ENCODE measurements at regions not wholly inside any gene's neighbourhood (a gene's known extent, or its start where the extent isn't known, plus 50 kb on each side); places are given as distances from the start of the nearest gene placed in this dataset.

- TF ChIP-seq TIGD3 (CRISPR knock-in tag; IDR thresholded peaks at IDR 0.05; ENCODE audit: borderline replicate concordance), result no peak
- TF ChIP-seq ZBTB4 (CRISPR knock-in tag; IDR thresholded peaks at IDR 0.05; ENCODE audit: borderline replicate concordance), result no peak
- TF ChIP-seq STAG1 (CRISPR knock-in tag; IDR thresholded peaks at IDR 0.05), result peak; percentile 21; the same call in 1 of the 2 replicates
- peak; percentile 92 for TF ChIP-seq ZNF644 (CRISPR knock-in tag; IDR thresholded peaks at IDR 0.05; ENCODE audit: low read depth)
- no peak for TF ChIP-seq TOPORS (CRISPR knock-in tag; IDR thresholded peaks at IDR 0.05)
- TF ChIP-seq SALL2 (CRISPR knock-in tag; IDR thresholded peaks at IDR 0.05), result 0 out of 2 replicates have a peak, but pooled peaks have one; percentile 39
- 0 out of 2 replicates have a peak, but pooled peaks have one; percentile 52 for TF ChIP-seq JUN (CRISPR knock-in tag; IDR thresholded peaks at IDR 0.05)
- TF ChIP-seq FOXA3 (CRISPR knock-in tag; IDR thresholded peaks at IDR 0.05), result peak; percentile 21; the same call in 1 of the 2 replicates
- TF ChIP-seq FOSL1 (CRISPR knock-in tag; IDR thresholded peaks at IDR 0.05; ENCODE audit: borderline replicate concordance), result peak; percentile 86
- no peak for TF ChIP-seq KLF15 (CRISPR knock-in tag; IDR thresholded peaks at IDR 0.05; ENCODE audit: borderline replicate concordance)
- TF ChIP-seq NCOA5 (CRISPR knock-in tag; IDR thresholded peaks at IDR 0.05), result no peak
- no peak for TF ChIP-seq ZBTB8A (CRISPR knock-in tag; IDR thresholded peaks at IDR 0.05; ENCODE audit: borderline replicate concordance, low read depth)
- TF ChIP-seq GATA4 (IDR thresholded peaks at IDR 0.05; ENCODE audit: borderline replicate concordance, low read depth), result no peak
- no peak for TF ChIP-seq TARDBP (CRISPR knock-in tag; IDR thresholded peaks at IDR 0.05)
Observed at GRCh38 chr20:11207749-11208502, 534.1 kb upstream of the JAG1 start (continued).
